NT2/D1 (cell line): ENCODE measurements at regions not wholly inside any gene's neighbourhood (a gene's known extent, or its start where the extent isn't known, plus 50 kb on each side); places are given as distances from the start of the nearest gene placed in this dataset.

Experiments
- SUZ12 ChIP-seq: IDR thresholded peaks from 2 replicates; pipeline ENCODE4 v1.6.1; 2011; ENCODE audit not compliant: insufficient read length, insufficient read depth; ENCODE audit errors: extremely low read depth
- YY1 ChIP-seq: IDR thresholded peaks from 2 replicates; pipeline ENCODE4 v1.6.1; 2011; ENCODE audit not compliant: insufficient read length, insufficient read depth
- ZNF274 ChIP-seq: IDR thresholded peaks from 2 replicates; pipeline ENCODE4 v1.6.1; 2011; ENCODE audit warnings: mild to moderate bottlenecking, low read depth, low read length

DNA sequence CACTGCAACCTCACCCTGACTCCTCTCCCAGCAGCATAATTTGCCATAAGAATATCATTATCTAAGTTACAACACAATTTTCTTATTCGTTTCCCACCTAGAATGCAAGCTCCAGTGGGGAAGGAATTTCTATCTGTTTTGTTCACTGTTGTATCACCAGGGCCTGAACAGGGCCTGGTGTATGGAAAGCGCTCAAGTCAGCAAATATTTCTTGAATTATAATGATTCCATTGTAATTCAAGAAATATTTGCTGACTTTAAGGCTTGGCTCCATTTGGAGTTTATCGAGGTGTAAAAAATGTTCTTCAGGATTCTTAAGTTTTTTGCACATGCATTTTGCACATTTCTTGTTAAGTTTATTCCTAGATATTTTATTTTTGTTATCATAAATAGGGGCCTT lies 58.4 kb downstream of the RBFOX3 start:
- TF ChIP-seq ZNF274 (no peak), YY1 (no peak), SUZ12 (no peak)
